ENCODE measurements at regions not wholly inside any gene's neighbourhood (a gene's known extent, or its start where the extent isn't known, plus 50 kb on each side); places are given as distances from the start of the nearest gene placed in this dataset.

GRCh38 chr11:34783816-34784317 is 132.3 kb downstream of the APIP start (continued):
- TF ChIP-seq ZSCAN5A (CRISPR knock-in tag; IDR thresholded peaks at IDR 0.05; ENCODE audit: borderline replicate concordance) (no peak), RERE (CRISPR knock-in tag; IDR thresholded peaks at IDR 0.05; ENCODE audit: low read depth) (no peak), POLR2G (IDR thresholded peaks at IDR 0.05; ENCODE audit: low read depth, low read length) (peak; percentile 66; the same call in 1 of the 2 replicates), EHMT2 (IDR thresholded peaks at IDR 0.05; ENCODE audit: borderline replicate concordance, low read depth, low read length) (no peak; the same call in none of the 2 replicates), DMTF1 (CRISPR knock-in tag; IDR thresholded peaks at IDR 0.05) (no peak), ZBTB39 (CRISPR knock-in tag; IDR thresholded peaks at IDR 0.05) (no peak), FOSL1 (CRISPR knock-in tag; IDR thresholded peaks at IDR 0.05; ENCODE audit: borderline replicate concordance) (0 out of 2 replicates have a peak, but pooled peaks have one; percentile 14), ZNF609 (CRISPR knock-in tag; IDR thresholded peaks at IDR 0.05; ENCODE audit: borderline replicate concordance) (peak; percentile 68; the same call in 1 of the 2 replicates), SAP130 (CRISPR knock-in tag; IDR thresholded peaks at IDR 0.05; ENCODE audit: low read depth) (peak; percentile 29; the same call in 1 of the 2 replicates), SIX1 (CRISPR knock-in tag; IDR thresholded peaks at IDR 0.05; ENCODE audit: borderline replicate concordance) (peak; percentile 57; the same call in 1 of the 2 replicates)
